HepG2 (cell line): ENCODE measurements at regions not wholly inside any gene's neighbourhood (a gene's known extent, or its start where the extent isn't known, plus 50 kb on each side); places are given as distances from the start of the nearest gene placed in this dataset.

Source experiments
- ATAC-seq: fragments of 200-7000 bp; cut with Tn5 transposase; 3 replicates; pipeline ENCODE4 v1.9.1; 2020; ENCODE audit warnings: mild to moderate bottlenecking, moderate library complexity
- BruUV-seq: library from RNA; stranded (reverse); fragments of 400-500 nt; replicated peaks from 2 replicates; lab custom pipeline; 2021; lab: Mats Ljungman, UMichigan
- CTCF ChIA-PET: fragments of 300-600 bp; formaldehyde crosslinking; extraction: SDS; loops from one replicate; lab custom pipeline; 2021; ENCODE audit warnings: low total read pairs, inconsistent platforms, low intra/inter-chr PET ratio; lab: Yijun Ruan, JAX
- POLR2A ChIA-PET: fragments of 350-600 bp; sonication (Branson Sonifier 250); formaldehyde crosslinking; loops from one replicate; lab custom pipeline; 2020; ENCODE audit warnings: antibody characterized with exemption, inconsistent platforms; lab: Yijun Ruan, JAX
- DNase-seq: peaks from one replicate; pipeline ENCODE4 v3.0.0-alpha.2; 2015; ENCODE audit warnings: low spot score
- FAIRE-seq: peaks from 3 replicates; lab custom pipeline; 2011; peaks lifted over from hg19 to GRCh38; lab: Jason Lieb, UNC
- H2AFZ ChIP-seq: one replicate; pipeline ENCODE4 v1.6.1; 2011; ENCODE audit warnings: low read length, inconsistent platforms
- H3K27ac ChIP-seq: fragments of 300-600 bp; 3 replicates; pipeline ENCODE4 v1.8.0; 2011; ENCODE audit warnings: mixed run types, mild to moderate bottlenecking, mixed read lengths, low read length, inconsistent platforms; ENCODE audit not compliant: insufficient read depth; ENCODE audit errors: extremely low read length
- H3K27me3 ChIP-seq, 2 experiments: fragments of 200-600 bp in 1 of 2; 2 replicates in 1 of 2; 3 replicates in 1 of 2; pipeline versions ENCODE4 v1.6.0 to v1.8.0; 2011; ENCODE audit warnings: low read length in 2 of 2, mild to moderate bottlenecking in 2 of 2, moderate library complexity in 2 of 2, inconsistent platforms in 1 of 2; ENCODE audit not compliant: insufficient read depth in 2 of 2, control insufficient read depth in 1 of 2
- H3K36me3 ChIP-seq, 2 experiments: fragments of 200-600 bp in 1 of 2; replicated peaks in 1 of 2; 2 replicates in 1 of 2; 3 replicates in 1 of 2; pipeline versions ENCODE4 v1.5.1 to v1.8.0; 2011; ENCODE audit warnings: low read length in 2 of 2, inconsistent platforms in 1 of 2; ENCODE audit not compliant: insufficient read depth in 2 of 2, control insufficient read depth in 1 of 2
- H3K4me1 ChIP-seq: 2 replicates; pipeline ENCODE4 v1.5.1; 2012; ENCODE audit warnings: low read length, inconsistent platforms; ENCODE audit not compliant: insufficient read depth
- H3K4me2 ChIP-seq: 2 replicates; pipeline ENCODE4 v1.6.0; 2011; ENCODE audit warnings: low read depth, low read length, inconsistent platforms
- H3K4me3 ChIP-seq, 3 experiments: fragments of 200-600 bp in 1 of 3; sonication (generic), shearing (Covaris generic) in 1 of 3; replicated peaks in 1 of 3; 2 replicates each; pipeline ENCODE4 v1.5.1; 2011 to 2016; ENCODE audit warnings: low read length in 3 of 3, inconsistent platforms in 2 of 3, low read depth in 2 of 3, mild to moderate bottlenecking in 2 of 3, control low read depth in 1 of 3, mixed read lengths in 1 of 3; ENCODE audit not compliant: insufficient read depth in 1 of 3
- H3K79me2 ChIP-seq: one replicate; pipeline ENCODE4 v1.6.1; 2011; ENCODE audit warnings: low read length, inconsistent platforms; ENCODE audit not compliant: insufficient read depth
- H3K9ac ChIP-seq: 2 replicates; pipeline ENCODE4 v1.6.0; 2011; ENCODE audit warnings: mild to moderate bottlenecking, low read depth, low read length, inconsistent platforms; ENCODE audit not compliant: insufficient read depth
- H3K9me3 ChIP-seq: 2 replicates; pipeline ENCODE4 v1.5.1; 2012; ENCODE audit warnings: mild to moderate bottlenecking, low read length
- H4K20me1 ChIP-seq: 2 replicates; pipeline ENCODE4 v1.6.0; 2011; ENCODE audit warnings: inconsistent platforms, mild to moderate bottlenecking, low read length, moderate library complexity; ENCODE audit not compliant: insufficient read depth
- AHR ChIP-seq: IDR thresholded peaks from 2 replicates; pipeline ENCODE4 v1.6.1; 2018; ENCODE audit warnings: missing genetic modification reagents, missing compliant biosample characterization
- ASH2L ChIP-seq: fragments of 300-600, 200-600 bp; sonication (generic); IDR thresholded peaks from 2 replicates; pipeline ENCODE4 v1.7.0; 2017; ENCODE audit warnings: low read depth, mild to moderate bottlenecking, moderate library complexity, mixed read lengths, low read length; ENCODE audit not compliant: insufficient read length
- MIER2 ChIP-seq: IDR thresholded peaks from 2 replicates; pipeline ENCODE4 v1.6.1; 2016; ENCODE audit warnings: missing biosample characterization, missing genetic modification reagents
- NONO ChIP-seq, 2 experiments: fragments of 450-650 bp in 1 of 2; sonication (generic) in 1 of 2; formaldehyde crosslinking in 1 of 2; IDR thresholded peaks in 1 of 2; conservative IDR thresholded peaks in 1 of 2; 2 replicates each; pipeline versions ENCODE4 v1.6.1 to v1.8.0; 2017 to 2022; ENCODE audit warnings: mild to moderate bottlenecking in 1 of 2, missing genetic modification reagents in 1 of 2, moderate library complexity in 1 of 2
- TFE3 ChIP-seq: IDR thresholded peaks from 2 replicates; pipeline ENCODE4 v1.6.1; 2016
- ZNF33A ChIP-seq: sonication (generic); formaldehyde crosslinking; IDR thresholded peaks from 2 replicates; pipeline ENCODE4 v1.5.1; 2020; ENCODE audit warnings: missing genetic modification reagents, mild to moderate bottlenecking, moderate library complexity, borderline replicate concordance
- ZNF350 ChIP-seq: sonication (generic); formaldehyde crosslinking; IDR thresholded peaks from 2 replicates; pipeline ENCODE4 v1.4.0; 2020; ENCODE audit warnings: mild to moderate bottlenecking, low read depth, missing genetic modification reagents, borderline replicate concordance
- ZNF597 ChIP-seq: sonication (generic); formaldehyde crosslinking; IDR thresholded peaks from 2 replicates; pipeline ENCODE4 v1.5.0; 2020; ENCODE audit warnings: missing genetic modification reagents
- ZNF687 ChIP-seq: sonication (generic); formaldehyde crosslinking; IDR thresholded peaks from 2 replicates; pipeline ENCODE4 v1.5.1; 2020; ENCODE audit warnings: mild to moderate bottlenecking, missing genetic modification reagents, moderate library complexity
- WGBS: methylation state at CpG from one replicate; pipeline ENCODE4 v1.1.6; 2017; ENCODE audit warnings: low lambda C conversion rate; 5-methylcytosine and 5-hydroxymethylcytosine counted together
- in situ Hi-C: cut with HindIII; loops from 2 replicates; pipeline ENCODE4 v1.10.0; 2017; ENCODE audit warnings: low pct_unique_long_range_greater_than_20kb; ENCODE audit not compliant: extremely low pct_ligation_motif_present
- intact Hi-C: fragments of 100-400 bp; cut with micrococcal nuclease; formaldehyde crosslinking; loops from one replicate; pipeline ENCODE4 v1.10.0; 2022; ENCODE audit not compliant: unreplicated experiment

- Histone ChIP-seq H3K4me2 (no peak overlapping the region), H3K79me2 (no peaks in the 10 kb centered on the region), H3K9me3 (no peaks in the 10 kb centered on the region), H2AFZ (no peak overlapping the region)
- FAIRE-seq: no peak
- ChIA-PET CTCF (no interaction called here), POLR2A (no interaction called here)
- in situ Hi-C loops: no loop called here
- intact Hi-C loops: no loop called here
- 40% methylated on average over 1 of the region's 1 CpG for WGBS
- no TSS peak for BruUV-seq
- TF ChIP-seq NONO (IDR thresholded peaks at IDR 0.05) (no peak), NONO (CRISPR knock-in tag; conservative IDR thresholded peaks at IDR 0.05) (no peak), TFE3 (CRISPR knock-in tag) (no peak), ZNF350 (CRISPR knock-in tag) (no peak), ZNF687 (no peak), ZNF597 (CRISPR knock-in tag) (no peak), AHR (CRISPR knock-in tag) (no peak), ASH2L (no peak), ZNF33A (CRISPR knock-in tag) (no peak), MIER2 (CRISPR knock-in tag) (no peak)
- TF ChIP-seq, all 625 proteins: peak for 0
- no peak overlapping the region for H3K9ac ChIP-seq
- H4K20me1 ChIP-seq: no peaks in the 10 kb centered on the region
- H3K4me3 ChIP-seq: no peak overlapping the region
- no peaks in the 10 kb centered on the region for H3K36me3 ChIP-seq
- DNase-seq: no peak
- peaks cover 18% of the 10 kb centered on the region for H3K4me1 ChIP-seq
- no peak overlapping the region for H3K27ac ChIP-seq
- no peak for ATAC-seq
- no peaks in the 10 kb centered on the region for H3K27me3 ChIP-seq
Observed at GRCh38 chrX:42023122-42023521, 99.8 kb upstream of the CASK start.
